H1 (cell line): ENCODE measurements at regions not wholly inside any gene's neighbourhood (a gene's known extent, or its start where the extent isn't known, plus 50 kb on each side); places are given as distances from the start of the nearest gene placed in this dataset.

Experiments used
- EP300 ChIP-seq, 2 experiments: IDR thresholded peaks; 1 replicate in 1 of 2; 2 replicates in 1 of 2; pipeline ENCODE4 v1.6.1; 2011 to 2012; ENCODE audit warnings: low read depth in 2 of 2, low read length in 2 of 2, mild to moderate bottlenecking in 2 of 2, borderline replicate concordance in 1 of 2, inconsistent platforms in 1 of 2, moderate library complexity in 1 of 2
- GTF2F1 ChIP-seq: IDR thresholded peaks from 2 replicates; pipeline ENCODE4 v1.6.1; 2012; ENCODE audit warnings: low read depth, low read length, improper control_type of control experiment, borderline replicate concordance
- JUN ChIP-seq: IDR thresholded peaks from 2 replicates; pipeline ENCODE4 v1.6.1; 2011; ENCODE audit warnings: low read depth, mild to moderate bottlenecking, improper control_type of control experiment, low read length
- SP4 ChIP-seq: IDR thresholded peaks from 2 replicates; pipeline ENCODE4 v1.6.1; 2012; ENCODE audit warnings: low read length, inconsistent platforms
- TBP ChIP-seq: IDR thresholded peaks from 2 replicates; pipeline ENCODE4 v1.6.1; 2011; ENCODE audit warnings: low read depth, low read length, improper control_type of control experiment
- TF ChIP-seq, protein P1 (sequence below), 3 experiments: IDR thresholded peaks; 1 replicate in 2 of 3; 2 replicates in 1 of 3; pipeline versions ENCODE4 v1.5.1 to v1.6.1; 2011; ENCODE audit warnings: low read length in 3 of 3, mild to moderate bottlenecking in 3 of 3, inconsistent platforms in 2 of 3, low read depth in 1 of 3, moderate library complexity in 1 of 3; ENCODE audit not compliant: insufficient read depth in 1 of 3; ENCODE audit errors: control extremely low read depth in 1 of 3

DNA sequence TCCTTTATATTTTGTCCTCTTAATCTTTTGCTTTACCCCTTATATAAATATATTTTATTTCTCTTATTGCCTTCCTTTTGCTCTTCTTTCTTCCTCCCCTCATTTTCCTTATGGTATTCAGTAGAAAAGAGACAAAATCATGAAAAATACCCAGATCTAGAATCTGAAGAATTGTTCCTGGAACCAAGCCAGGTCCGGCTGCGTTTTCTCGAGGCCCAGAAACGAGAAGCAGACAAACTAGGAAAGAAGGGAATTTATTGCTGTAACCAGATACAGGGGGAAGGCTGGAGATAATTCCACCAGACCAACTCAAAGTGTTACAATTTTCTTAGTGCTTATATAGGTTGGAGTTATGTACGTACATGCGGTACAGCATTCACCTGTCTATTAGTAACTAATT is 328.7 kb downstream of the GABRG1 start:
- no peak for TF ChIP-seq TBP
- TF ChIP-seq, protein P1, sequence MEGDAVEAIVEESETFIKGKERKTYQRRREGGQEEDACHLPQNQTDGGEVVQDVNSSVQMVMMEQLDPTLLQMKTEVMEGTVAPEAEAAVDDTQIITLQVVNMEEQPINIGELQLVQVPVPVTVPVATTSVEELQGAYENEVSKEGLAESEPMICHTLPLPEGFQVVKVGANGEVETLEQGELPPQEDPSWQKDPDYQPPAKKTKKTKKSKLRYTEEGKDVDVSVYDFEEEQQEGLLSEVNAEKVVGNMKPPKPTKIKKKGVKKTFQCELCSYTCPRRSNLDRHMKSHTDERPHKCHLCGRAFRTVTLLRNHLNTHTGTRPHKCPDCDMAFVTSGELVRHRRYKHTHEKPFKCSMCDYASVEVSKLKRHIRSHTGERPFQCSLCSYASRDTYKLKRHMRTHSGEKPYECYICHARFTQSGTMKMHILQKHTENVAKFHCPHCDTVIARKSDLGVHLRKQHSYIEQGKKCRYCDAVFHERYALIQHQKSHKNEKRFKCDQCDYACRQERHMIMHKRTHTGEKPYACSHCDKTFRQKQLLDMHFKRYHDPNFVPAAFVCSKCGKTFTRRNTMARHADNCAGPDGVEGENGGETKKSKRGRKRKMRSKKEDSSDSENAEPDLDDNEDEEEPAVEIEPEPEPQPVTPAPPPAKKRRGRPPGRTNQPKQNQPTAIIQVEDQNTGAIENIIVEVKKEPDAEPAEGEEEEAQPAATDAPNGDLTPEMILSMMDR (IDR thresholded peaks at IDR 0.05; ENCODE audit: control extremely low read depth in 1 of 3, insufficient read depth in 1 of 3, low read depth in 1 of 3, low read length in 3 of 3), result no peak
- TF ChIP-seq GTF2F1, result no peak
- no peak for TF ChIP-seq SP4
- no peak for TF ChIP-seq JUN
- no peak for TF ChIP-seq EP300 (IDR thresholded peaks at IDR 0.05; ENCODE audit: borderline replicate concordance in 1 of 2, low read depth in 2 of 2, low read length in 2 of 2)
